Right cardiac atrium (tissue), 5 donors: ENCODE measurements at regions not wholly inside any gene's neighbourhood (a gene's known extent, or its start where the extent isn't known, plus 50 kb on each side); places are given as distances from the start of the nearest gene placed in this dataset.
"Not testable (repeated sequence)": the region's sequence is repeated elsewhere in the genome, so short reads cannot be mapped to it uniquely, and the experiment has no call there.

Source experiments
- ATAC-seq, 2 donors: fragments of 200-7000 bp; cut with Tn5 transposase; one replicate each; pipeline versions ENCODE4 v1.8.0 to v1.9.1; 2020; ENCODE audit warnings: moderate library complexity in 2 of 2, mild to moderate bottlenecking in 1 of 2
- DNase-seq, 3 donors: peaks; one replicate each; pipeline ENCODE4 v3.0.0-alpha.2; 2020
- H3K27ac ChIP-seq: one replicate; pipeline ENCODE4 v1.5.1; 2013; ENCODE audit warnings: mild to moderate bottlenecking, low read length, control low read depth, moderate library complexity
- H3K27me3 ChIP-seq: one replicate; pipeline ENCODE4 v1.6.1; 2013; ENCODE audit not compliant: control insufficient read depth, insufficient read depth
- H3K4me1 ChIP-seq: one replicate; pipeline ENCODE4 v1.6.1; 2013; ENCODE audit warnings: low read length; ENCODE audit not compliant: control insufficient read depth, insufficient read depth
- H3K4me3 ChIP-seq: one replicate; pipeline ENCODE4 v1.5.1; 2013; ENCODE audit warnings: low read length, control low read depth
- H3K9me3 ChIP-seq: one replicate; pipeline ENCODE4 v1.6.1; 2013; ENCODE audit warnings: low read length; ENCODE audit not compliant: control insufficient read depth
- WGBS: extraction: QIAGEN DNeasy Blood & Tissue Kit; methylation state at CpG from one replicate; pipeline ENCODE4 v1.1.7; 2013; 5-methylcytosine and 5-hydroxymethylcytosine counted together
- intact Hi-C, 4 donors: fragments of 100-400 bp; cut with DNase I; formaldehyde crosslinking; loops; one replicate each; pipeline versions ENCODE4 v1.11.0 to v1.14.0; 2022 to 2023
- donor health status: healthy with polysubstance abuse.
- donor health status: DM: no; HTN: yes; CAD: no.
- donor health status: DM: no; HTN: no; CAD: no.
- donor health status: DM: no; HTN: yes; CAD: no; lungs with severe emphysema.
- donor health status: DM: yes; HTN: yes; CAD: no.

GRCh38 chr5:89840906-89841305, 568.6 kb downstream of the CETN3 start:
- no peaks in the 10 kb centered on the region for H3K9me3 ChIP-seq
- ATAC-seq (no peak), DNase-seq (no peak)
- no peaks in the 10 kb centered on the region for H3K4me1 ChIP-seq
- no peak overlapping the region for H3K27ac ChIP-seq
- no peaks in the 10 kb centered on the region for H3K27me3 ChIP-seq
- intact Hi-C loops, result no loop called here
- H3K4me3 ChIP-seq, result no peak overlapping the region

DNA sequence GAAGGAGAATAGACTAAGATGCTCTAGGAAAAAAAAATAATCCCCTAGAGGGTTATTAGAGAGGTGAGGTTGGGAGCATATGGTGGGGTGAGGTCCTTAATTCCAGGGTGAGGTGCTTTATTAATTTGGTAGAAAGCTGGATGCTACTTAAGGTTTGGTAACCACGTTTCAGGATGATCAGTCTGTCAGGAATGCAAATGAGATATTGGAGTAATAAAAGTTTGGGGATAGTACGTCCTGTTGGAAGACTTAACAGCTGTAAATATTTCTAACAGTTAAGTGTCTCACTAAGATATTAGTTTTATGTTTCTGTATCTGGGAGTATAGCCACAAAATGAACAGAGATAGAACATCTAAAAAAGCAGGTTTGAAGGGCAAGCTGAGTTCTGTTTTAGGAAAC, 578.9 kb downstream of the CETN3 start:
- Histone ChIP-seq H3K4me3 (no peak overlapping the region), H3K27me3 (no peaks in the 10 kb centered on the region), H3K4me1 (no peaks in the 10 kb centered on the region), H3K9me3 (no peaks in the 10 kb centered on the region), H3K27ac (no peak overlapping the region)
- WGBS, result 60% methylated on average over 2 of the region's 2 CpGs
- intact Hi-C loops, result no loop called here
- DNase-seq, result no peak
- ATAC-seq, result no peak

- H3K4me3 ChIP-seq, result no peak overlapping the region
- intact Hi-C loops, result no loop called here
- no peak overlapping the region for H3K27ac ChIP-seq
- no peaks in the 10 kb centered on the region for H3K9me3 ChIP-seq
- DNase-seq (no peak), ATAC-seq (no peak)
- no peaks in the 10 kb centered on the region for H3K4me1 ChIP-seq
- H3K27me3 ChIP-seq, result no peaks in the 10 kb centered on the region
- whole genome bisulfite sequencing, result 83% methylated on average over 6 of the region's 6 CpGs
Observed at GRCh38 chr5:89827960-89828359, 581.6 kb downstream of the CETN3 start.

DNA sequence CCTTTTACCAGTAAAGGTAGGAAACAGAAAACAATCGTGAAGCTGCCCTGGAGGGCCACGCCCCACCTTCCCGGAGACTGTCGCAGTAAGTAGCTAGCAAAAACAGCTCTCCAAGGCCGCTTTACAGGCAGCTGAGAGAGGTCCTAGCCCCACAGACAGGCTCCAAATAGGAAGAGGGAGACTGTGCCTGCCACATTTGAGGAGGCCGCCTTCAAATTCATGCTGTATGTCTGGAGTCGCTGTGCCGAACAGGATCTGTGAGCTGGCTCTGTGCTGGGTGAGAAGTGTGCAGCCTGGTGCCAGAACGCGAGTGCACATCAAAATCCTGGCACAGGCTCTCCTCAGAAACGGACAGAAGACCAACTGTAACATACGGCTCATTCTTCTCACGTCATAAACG, 582.2 kb downstream of the CETN3 start:
- DNase-seq, result peak in 1 of 3 donors; percentile 41
- H3K4me1 ChIP-seq, result no peaks in the 10 kb centered on the region
- no peaks in the 10 kb centered on the region for H3K9me3 ChIP-seq
- 78% methylated on average over 14 of the region's 14 CpGs for WGBS
- peak in 1 of 2 donors; percentile 23 for ATAC-seq
- H3K27me3 ChIP-seq, result no peaks in the 10 kb centered on the region
- intact Hi-C loops, result no loop called here
- no peak overlapping the region for H3K27ac ChIP-seq
- no peak overlapping the region for H3K4me3 ChIP-seq

- ATAC-seq (no peak), DNase-seq (no peak)
- no peaks in the 10 kb centered on the region for H3K4me1 ChIP-seq
- H3K4me3 ChIP-seq, result no peak overlapping the region
- intact Hi-C loops, result no loop called here
- no peaks in the 10 kb centered on the region for H3K9me3 ChIP-seq
- 85% methylated on average over 8 of the region's 8 CpGs for WGBS
- H3K27me3 ChIP-seq, result no peaks in the 10 kb centered on the region
- no peak overlapping the region for H3K27ac ChIP-seq
Observed at GRCh38 chr5:89826938-89827337, 582.6 kb downstream of the CETN3 start.

DNA sequence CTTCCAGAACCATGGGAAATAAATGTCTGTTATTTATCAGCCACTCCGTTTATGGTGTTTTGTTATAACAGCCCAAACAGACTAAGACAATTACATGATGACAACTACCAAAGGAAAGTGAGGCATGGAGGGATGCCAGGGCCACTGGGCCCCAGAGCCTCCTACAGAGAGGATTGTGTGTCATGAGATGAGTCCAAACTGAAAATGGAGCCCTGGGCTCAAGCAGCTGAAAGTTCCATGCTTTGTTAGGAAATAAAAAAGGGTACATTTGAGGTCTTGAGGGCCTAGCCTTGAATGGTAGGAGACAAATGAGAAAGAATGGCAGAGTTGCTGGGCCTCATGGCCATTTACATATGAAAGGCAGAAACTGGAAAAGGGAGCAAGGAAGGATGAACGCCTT, 586.5 kb downstream of the CETN3 start:
- Histone ChIP-seq H3K27me3 (no peaks in the 10 kb centered on the region), H3K4me1 (no peaks in the 10 kb centered on the region), H3K4me3 (no peak overlapping the region), H3K27ac (no peak overlapping the region), H3K9me3 (no peaks in the 10 kb centered on the region)
- intact Hi-C loops, result no loop called here
- DNase-seq, result no peak
- WGBS, result 87% methylated on average over 2 of the region's 2 CpGs
- ATAC-seq, result no peak

- no peak overlapping the region for H3K27ac ChIP-seq
- H3K27me3 ChIP-seq, result no peaks in the 10 kb centered on the region
- ATAC-seq, result no peak
- WGBS, result 46% methylated on average over 4 of the region's 4 CpGs
- no peak for DNase-seq
- H3K4me1 ChIP-seq, result no peaks in the 10 kb centered on the region
- H3K4me3 ChIP-seq, result no peak overlapping the region
- intact Hi-C loops, result no loop called here
- H3K9me3 ChIP-seq, result no peaks in the 10 kb centered on the region
Observed at GRCh38 chr5:89817841-89818240, 591.7 kb downstream of the CETN3 start.

DNA sequence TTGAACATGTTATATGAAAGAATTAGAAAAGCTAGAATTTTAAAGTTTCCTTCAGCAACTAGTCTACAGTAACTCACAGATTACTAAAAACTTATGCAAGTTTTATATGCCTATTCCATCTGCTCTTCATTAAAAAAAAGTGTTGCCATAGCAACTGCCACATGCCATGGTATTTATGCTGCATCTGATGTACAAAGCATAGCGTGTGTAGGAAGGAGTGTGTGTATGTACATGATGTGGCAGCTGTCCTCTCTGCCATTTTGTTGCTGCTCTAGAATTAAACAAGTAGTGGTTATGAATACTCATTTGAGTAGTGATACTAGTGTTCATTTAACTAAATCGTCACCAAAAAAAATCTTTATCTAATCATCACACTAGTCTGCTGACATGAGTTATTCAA, 593.5 kb downstream of the CETN3 start:
- DNase-seq (no peak), ATAC-seq (no peak)
- no peaks in the 10 kb centered on the region for H3K9me3 ChIP-seq
- WGBS, result 78% methylated on average over 2 of the region's 2 CpGs
- H3K4me3 ChIP-seq, result no peak overlapping the region
- no peaks in the 10 kb centered on the region for H3K4me1 ChIP-seq
- intact Hi-C loops, result no loop called here
- no peaks in the 10 kb centered on the region for H3K27me3 ChIP-seq
- no peak overlapping the region for H3K27ac ChIP-seq

- 90% methylated on average over 5 of the region's 5 CpGs for WGBS
Observed at GRCh38 chr5:89800735-89801134, 608.8 kb downstream of the CETN3 start.

DNA sequence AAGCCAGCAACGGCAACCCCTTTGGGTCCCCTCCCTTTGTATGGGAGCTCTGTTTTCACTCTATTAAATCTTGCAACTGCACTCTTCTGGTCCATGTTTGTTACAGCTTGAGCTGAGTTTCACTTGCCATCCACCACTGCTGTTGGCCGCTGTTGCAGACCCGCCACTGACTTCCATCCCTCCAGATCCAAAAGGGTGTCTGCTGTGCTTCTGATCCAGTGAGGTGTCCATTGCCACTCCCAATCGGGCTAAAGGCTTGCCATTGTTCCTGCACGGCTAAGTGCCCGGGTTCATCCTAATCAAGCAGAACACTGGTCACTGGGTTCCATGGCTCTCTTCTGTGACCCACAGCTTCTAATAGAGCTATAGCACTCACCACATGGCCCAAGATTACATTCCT, 615.1 kb downstream of the CETN3 start:
- H3K4me1 ChIP-seq, H3K27ac ChIP-seq, H3K4me3 ChIP-seq, ATAC-seq, DNase-seq, intact Hi-C loops, H3K27me3 ChIP-seq, H3K9me3 ChIP-seq: not testable (repeated sequence)
- WGBS, result 94% methylated on average over 6 of the region's 6 CpGs

More at GRCh38 chr5:89800735-89801134, 608.8 kb downstream of the CETN3 start:
- H3K27me3 ChIP-seq, H3K27ac ChIP-seq, ATAC-seq, H3K4me1 ChIP-seq, H3K4me3 ChIP-seq, H3K9me3 ChIP-seq, intact Hi-C loops: not testable (repeated sequence)
- DNase-seq, result peak in 1 of 3 donors; percentile 29

DNA sequence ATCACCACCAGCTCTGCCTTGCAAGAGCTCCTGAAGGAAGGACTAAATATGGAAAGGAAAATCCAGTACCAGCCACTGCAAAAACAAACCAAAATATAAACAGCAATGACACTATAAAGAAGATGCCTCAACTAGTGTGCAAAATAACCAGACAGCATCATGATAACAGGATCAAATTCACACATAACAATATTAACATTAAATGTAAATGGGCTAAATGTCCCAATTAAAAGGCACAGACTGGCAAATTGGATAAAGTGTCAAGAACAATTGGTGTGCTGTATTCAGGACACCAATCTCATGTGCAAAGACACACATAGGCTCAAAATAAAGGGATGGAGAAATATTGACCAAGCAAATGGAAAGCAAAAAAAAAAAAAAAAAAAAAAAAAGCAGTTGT, 629.8 kb downstream of the CETN3 start:
- not testable (repeated sequence) for H3K9me3 ChIP-seq

GRCh38 chr5:89777758-89778157, 631.8 kb downstream of the CETN3 start:
- H3K9me3 ChIP-seq, result no peaks in the 10 kb centered on the region
- WGBS, result 96% methylated on average over 13 of the region's 13 CpGs
- intact Hi-C loops, result no loop called here
- DNase-seq, result no peak
- no peak overlapping the region for H3K4me3 ChIP-seq
- no peak overlapping the region for H3K27ac ChIP-seq
- H3K27me3 ChIP-seq, result no peaks in the 10 kb centered on the region
- no peak for ATAC-seq
- H3K4me1 ChIP-seq, result no peaks in the 10 kb centered on the region

More for the DNA sequence above, 629.8 kb downstream of the CETN3 start:
- H3K27me3 ChIP-seq, DNase-seq, intact Hi-C loops, H3K4me3 ChIP-seq, H3K4me1 ChIP-seq, ATAC-seq, H3K27ac ChIP-seq: not testable (repeated sequence)
